ENCODE measurements at regions not wholly inside any gene's neighbourhood (a gene's known extent, or its start where the extent isn't known, plus 50 kb on each side); places are given as distances from the start of the nearest gene placed in this dataset.
"Not testable (repeated sequence)": the region's sequence is repeated elsewhere in the genome, so short reads cannot be mapped to it uniquely, and the experiment has no call there.

DNA sequence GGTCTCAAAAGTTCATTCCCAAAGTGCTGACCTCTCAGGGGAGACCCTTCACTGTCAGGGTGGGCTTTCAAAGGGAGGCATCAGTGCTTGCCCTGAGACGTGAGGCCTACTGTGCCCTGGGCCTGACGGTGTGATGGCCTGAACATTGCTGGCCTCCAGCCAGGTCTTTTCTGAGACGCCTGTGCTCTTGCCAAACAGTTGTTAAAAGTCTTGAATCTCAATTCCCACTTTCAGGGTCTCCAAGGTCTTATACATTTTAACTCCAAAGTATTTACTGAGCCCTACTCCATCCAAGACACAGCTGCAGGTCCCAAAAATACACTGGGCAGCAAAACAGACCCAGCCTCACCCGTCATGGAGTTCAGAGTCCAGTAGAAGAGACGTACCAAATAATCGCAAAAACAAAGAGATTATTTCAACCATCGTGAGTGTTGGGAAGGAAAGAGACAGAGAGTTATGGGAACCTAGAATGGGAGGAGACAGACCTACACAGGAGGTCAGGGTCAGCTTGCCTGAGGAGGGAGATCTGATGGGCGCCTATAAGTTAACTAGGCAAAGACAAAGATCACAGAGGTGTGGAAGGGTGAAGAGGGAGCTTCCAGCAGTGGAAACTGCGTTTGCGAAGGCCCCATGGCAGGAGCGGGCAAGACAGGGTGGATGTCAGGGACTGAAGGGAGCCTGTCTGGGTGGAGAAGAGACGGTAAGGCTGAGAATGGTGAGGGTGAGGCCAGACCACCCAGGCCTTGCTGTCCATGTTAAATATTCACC, 446.3 kb downstream of the PREX1 start:
- no peak for DNase-seq (ENCODE audit: low read depth)

DNA sequence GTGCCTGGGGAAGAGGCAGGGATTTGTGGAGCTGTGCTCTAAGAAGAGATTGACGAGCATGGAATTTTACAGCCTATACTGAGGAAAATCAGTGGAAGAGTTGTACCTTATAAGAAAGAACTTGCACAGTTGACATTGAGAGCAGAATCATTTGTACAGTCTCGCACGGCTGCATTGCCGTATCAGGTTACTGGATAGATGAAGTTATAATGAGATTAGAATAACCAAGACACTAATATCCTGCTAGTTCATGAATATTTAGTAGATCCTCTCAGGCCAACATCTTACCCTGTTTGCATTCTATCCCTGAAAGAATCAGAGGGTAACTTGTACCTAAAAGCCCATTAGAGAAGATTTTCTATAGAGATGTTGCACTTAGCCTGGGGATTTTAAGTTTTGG, 447.1 kb downstream of the PREX1 start:
- DNase-seq (ENCODE audit: low read depth), result no peak

GRCh38 chr20:48378976-48379675, 448.7 kb downstream of the PREX1 start:
- no peak for DNase-seq (ENCODE audit: low read depth)

- DNase-seq (ENCODE audit: low read depth), result no peak
These were observed 449.9 kb downstream of the PREX1 start for GRCh38 chr20:48377940-48378339.

DNA sequence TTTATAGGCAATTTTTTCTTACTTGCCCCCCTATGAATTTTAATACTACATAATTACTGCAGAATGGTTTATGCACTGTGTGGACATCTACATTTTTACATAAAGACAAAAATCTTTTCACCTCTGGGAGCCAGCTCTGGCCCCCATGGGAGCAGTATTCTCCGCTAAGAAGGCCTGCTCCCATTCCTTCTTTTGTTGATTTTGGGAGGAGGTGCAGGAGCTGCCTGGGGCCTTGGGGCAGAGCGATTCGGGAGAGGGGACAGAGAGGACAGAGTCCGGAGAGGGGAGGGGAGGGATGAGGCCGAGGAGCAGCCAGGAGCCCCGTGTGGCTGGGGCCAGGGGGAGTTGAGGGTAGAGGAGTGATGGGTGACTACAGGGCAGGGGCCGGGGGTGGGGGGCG, 452.0 kb downstream of the PREX1 start:
- DNase-seq (ENCODE audit: low read depth), result no peak

DNA sequence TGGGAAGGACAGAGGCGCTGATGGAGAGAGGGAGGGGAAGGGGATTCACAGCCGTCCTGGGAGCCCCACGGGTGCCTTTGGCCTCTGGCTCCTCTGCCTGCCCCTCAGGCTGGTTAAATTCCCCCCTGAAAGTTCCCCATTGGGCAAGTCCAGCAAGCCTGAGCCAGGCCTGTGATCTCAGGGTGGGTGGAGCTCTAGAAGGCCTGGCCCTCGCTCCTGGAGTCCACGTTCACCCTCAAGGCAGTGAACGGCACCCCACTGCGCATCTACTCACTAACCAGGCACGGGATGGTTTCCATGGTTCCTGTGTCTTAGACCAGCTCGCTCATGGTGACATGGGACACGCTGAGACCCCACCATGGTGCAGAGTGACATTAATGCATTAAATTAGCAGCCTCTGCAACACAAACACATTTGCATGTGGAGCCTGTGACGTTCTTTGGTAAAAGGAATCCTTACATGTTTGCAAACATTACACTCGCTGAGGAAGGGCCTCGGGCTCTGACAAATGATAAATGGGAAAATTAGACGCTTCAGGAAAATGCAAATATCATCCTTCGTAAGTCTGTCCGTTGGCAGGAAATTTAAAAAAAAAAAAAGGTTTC, 452.7 kb downstream of the PREX1 start:
- no peak for DNase-seq (ENCODE audit: low read depth)

DNA sequence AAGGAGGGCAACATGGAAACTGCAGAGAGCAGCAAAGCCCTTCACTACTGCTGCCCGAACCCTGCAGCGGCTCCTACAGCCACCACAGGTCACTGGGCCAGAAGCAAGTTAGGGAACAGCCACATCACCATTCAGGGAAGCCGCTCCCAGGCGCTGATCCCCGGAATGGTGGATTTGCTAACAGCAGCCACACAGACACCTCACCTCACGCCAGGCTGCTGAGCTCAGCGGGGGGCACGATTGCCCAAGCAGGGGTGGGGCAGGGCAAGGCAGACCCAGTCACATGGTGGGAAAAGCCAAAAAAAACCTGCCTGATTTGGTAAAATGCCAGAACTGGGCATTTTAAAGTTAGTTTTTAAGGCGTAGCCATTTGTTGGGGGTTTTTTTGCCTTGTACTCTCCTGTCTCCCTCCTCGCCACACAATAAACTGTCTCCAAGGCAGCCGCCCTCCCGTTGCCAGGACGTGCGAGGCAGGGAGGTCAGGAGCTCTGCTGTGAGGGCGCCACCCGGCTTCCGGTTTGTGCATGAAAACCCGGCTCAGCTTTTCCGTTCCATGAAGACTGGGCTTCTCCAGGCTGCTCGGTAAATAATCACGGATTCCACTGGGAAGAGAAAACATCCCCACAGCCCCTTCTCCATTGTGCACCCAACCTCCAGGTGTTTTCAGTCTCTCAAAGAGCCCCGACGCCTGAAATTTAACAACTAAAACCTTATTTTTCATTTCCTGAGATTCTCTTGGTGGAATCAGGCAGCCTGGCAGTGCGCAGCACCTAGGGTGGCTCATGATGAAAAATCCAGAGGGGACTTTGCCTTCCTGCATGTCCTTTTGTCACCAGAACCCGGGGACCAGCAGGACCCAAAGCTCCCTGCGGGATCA, 453.5 kb downstream of the PREX1 start:
- DNase-seq (ENCODE audit: low read depth), result not testable (repeated sequence)

GRCh38 chr20:48373555-48373934, 454.3 kb downstream of the PREX1 start:
- no peak for DNase-seq (ENCODE audit: low read depth)

GRCh38 chr20:48372851-48373554, 454.8 kb downstream of the PREX1 start:
- DNase-seq (ENCODE audit: low read depth), result not testable (repeated sequence)

GRCh38 chr20:48371211-48371610, 456.6 kb downstream of the PREX1 start:
- no peak for DNase-seq (ENCODE audit: low read depth)

- DNase-seq (ENCODE audit: low read depth), result not testable (repeated sequence)
These were observed 459.2 kb downstream of the PREX1 start for GRCh38 chr20:48368580-48369021.

GRCh38 chr20:48367541-48368358, 460.0 kb downstream of the PREX1 start:
- DNase-seq (ENCODE audit: low read depth), result not testable (repeated sequence)

DNA sequence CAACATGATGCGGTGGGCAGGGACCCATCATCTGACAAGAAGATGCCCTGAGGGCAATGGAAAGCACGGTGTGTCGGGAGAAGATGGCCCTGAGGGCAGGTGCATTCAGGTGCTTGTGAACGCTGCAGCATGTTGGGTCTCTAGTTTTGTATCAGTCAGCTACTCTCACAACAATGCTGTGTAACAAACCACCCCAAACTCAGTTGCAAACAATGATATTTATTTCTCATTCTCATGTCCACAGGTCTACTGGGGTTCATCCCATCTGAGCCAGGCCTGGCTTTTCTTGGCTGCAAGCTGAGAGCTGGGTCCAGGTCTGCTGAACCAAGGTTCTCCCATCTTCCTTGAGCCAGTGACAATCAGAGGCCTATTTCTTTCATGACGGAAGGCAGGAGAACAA, 461.6 kb downstream of the PREX1 start:
- no peak for DNase-seq (ENCODE audit: low read depth)

DNA sequence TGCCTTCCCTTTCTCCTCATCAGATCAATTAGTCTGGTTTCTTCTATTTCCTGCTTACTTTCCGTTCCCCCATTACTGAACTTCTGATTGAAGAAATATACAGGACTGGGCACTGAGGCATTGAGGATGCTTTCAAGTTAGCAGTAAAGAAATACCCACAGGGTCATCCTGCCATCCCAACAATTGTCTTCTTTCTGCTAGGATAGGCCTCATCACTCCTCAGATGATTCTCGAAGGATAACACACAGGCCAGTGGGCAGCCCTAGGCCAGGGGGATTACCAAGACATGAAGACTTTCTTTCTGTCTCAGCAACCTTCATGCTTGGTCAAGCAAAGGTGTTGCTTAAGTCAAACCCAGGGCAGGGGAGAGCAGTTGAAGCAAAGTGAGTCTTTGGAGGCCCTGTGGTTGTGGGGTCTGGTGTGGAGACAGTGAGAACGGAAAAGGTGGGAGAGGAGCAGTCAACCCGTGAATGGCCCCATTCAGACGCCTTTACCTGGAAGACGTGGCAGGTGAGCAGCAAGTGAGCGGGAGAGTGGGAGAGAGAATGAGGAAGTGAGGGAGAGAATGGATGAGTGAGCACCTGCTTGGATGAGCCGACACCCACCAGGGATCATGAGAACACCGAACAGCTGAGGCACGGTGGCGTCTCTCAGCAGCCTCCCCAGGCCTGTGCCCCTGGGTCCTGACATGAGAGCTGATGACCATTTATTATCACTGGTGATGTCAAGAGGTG, 462.9 kb downstream of the PREX1 start:
- no peak for DNase-seq (ENCODE audit: low read depth)

GRCh38 chr20:48364055-48364454, 463.7 kb downstream of the PREX1 start:
- DNase-seq (ENCODE audit: low read depth), result no peak

DNA sequence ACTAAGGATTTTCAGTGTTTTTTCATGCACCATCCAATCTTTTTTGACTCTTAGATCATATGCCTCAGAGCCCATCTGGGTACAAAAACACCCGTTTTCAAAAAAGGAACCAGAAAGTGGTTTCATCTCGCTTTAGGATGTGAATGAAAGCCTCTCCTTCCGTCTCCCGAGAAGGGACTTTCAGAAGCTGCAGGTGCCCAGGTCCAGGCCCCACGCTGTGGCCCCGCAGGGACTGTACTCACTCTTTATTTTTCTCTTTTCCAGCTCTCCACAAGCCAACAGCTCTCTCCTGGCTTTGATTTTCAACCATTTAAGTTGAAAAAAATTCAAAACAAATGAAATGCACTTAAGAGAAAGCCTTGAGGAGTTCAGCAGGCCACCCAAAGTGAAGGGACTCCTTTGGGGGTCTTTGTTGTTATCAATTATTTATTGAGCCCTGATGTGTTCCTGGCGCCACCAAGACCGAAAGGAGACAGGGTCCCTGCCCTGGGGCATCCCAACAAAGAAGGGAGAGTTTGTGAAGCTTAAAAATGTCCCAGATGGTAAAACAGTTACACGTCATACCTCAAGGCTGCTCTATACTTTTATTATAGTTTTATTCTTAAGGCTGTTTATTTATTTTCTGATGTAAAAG, 467.3 kb downstream of the PREX1 start:
- no peak for DNase-seq (ENCODE audit: low read depth)

DNA sequence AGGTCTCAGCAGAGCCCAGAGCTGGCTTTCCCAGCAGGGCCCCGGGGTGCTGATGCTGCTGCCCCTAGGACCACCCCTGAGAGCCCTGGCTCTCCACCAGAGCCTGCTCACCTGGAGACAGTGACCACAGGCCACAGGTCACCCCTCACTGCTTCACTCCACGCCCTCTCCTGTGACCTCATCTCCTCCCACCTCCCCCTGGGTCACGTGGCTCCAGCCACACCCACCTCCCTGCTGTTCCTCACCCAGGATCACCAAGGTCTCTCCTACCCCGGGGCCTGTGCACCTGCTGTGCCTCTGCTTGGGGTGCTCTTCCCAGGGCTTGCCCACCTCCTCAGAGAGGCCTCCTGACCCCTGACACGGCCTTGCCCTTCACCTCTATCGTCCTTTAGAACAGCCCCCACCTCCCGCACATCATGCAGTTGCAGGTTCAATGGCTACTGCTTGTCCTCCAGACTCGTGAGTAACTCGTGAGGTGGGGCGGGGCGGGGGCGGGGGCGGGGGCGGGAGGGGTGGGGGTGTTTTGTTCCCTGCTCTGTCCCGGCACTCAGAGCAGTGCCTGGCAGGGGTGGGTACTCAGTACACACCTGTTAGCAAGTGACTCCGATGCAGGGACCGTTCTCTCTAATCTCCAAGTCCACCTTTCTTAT, 468.0 kb downstream of the PREX1 start:
- no peak for DNase-seq (ENCODE audit: low read depth)

DNA sequence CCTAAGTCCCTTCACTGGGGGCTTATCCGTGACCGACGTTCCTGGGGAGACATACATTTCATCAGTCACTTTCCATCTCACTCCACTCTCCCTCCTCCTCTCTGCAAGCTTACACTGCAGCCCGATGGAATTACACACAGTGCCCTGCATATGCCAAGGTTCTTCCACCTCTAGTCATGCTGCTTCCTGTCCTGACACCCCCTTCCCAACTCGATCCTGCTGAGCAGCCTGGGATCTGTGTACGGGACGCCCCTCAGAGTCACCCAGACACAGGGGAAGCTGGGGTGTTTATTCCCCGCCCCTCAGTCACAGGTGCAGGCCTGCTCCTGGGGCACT, 468.8 kb downstream of the PREX1 start:
- DNase-seq (ENCODE audit: low read depth), result not testable (repeated sequence)
